VCaP (cell line): ENCODE measurements at regions not wholly inside any gene's neighbourhood (a gene's known extent, or its start where the extent isn't known, plus 50 kb on each side); places are given as distances from the start of the nearest gene placed in this dataset.
A peak's percentile ranks its signal among the peaks of the same experiment; 100 is the strongest.

Experiments
- H3K27ac ChIP-seq: fragments of 450-650 bp; 2 replicates; pipeline ENCODE4 v1.5.1; 2017
- TF ChIP-seq, protein P1 (sequence below): fragments of 450-650 bp; conservative IDR thresholded peaks from 2 replicates; pipeline ENCODE4 v1.5.1; 2017; ENCODE audit warnings: mild to moderate bottlenecking, moderate library complexity

DNA sequence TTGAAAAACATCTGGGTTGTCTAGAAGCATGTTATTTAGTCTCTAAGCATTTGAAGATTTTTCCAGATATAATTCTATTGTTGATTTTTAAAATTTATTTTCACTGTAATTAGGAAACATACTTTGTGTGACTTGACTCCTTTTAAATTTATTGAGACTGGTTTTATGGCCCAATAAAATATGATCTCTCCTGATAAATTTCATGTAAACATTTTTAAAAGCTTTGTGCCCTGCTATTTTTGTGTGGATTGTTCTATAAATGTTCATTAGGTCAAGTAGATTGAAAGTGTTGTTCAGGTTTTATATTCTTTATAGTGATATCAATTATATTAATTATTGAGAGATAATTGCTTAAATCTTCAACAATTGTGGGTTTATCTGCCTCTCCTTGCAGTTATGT lies 105.4 kb downstream of the RFX6 start:
- TF ChIP-seq, protein P1, sequence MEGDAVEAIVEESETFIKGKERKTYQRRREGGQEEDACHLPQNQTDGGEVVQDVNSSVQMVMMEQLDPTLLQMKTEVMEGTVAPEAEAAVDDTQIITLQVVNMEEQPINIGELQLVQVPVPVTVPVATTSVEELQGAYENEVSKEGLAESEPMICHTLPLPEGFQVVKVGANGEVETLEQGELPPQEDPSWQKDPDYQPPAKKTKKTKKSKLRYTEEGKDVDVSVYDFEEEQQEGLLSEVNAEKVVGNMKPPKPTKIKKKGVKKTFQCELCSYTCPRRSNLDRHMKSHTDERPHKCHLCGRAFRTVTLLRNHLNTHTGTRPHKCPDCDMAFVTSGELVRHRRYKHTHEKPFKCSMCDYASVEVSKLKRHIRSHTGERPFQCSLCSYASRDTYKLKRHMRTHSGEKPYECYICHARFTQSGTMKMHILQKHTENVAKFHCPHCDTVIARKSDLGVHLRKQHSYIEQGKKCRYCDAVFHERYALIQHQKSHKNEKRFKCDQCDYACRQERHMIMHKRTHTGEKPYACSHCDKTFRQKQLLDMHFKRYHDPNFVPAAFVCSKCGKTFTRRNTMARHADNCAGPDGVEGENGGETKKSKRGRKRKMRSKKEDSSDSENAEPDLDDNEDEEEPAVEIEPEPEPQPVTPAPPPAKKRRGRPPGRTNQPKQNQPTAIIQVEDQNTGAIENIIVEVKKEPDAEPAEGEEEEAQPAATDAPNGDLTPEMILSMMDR = no peak

DNA sequence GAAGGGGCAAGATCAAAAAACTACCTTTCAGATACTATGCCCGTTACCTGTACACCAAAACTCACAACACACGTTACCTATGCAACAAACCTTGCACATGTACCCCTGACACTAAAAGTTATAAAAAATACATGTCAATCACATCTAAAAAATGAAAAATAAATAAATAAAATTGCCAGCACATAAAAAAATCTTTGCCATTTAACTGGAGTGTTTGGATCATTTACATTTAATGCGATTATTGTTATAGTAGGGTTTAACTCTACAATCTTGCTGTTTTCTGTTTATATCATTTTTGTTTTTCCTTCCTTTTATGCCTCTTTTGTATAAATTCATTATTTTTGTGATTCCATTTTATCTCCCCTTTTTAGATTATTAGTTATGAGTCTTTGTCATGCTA lies 106.3 kb downstream of the RFX6 start:
- H3K27ac ChIP-seq = no peak overlapping the region
- TF ChIP-seq, protein P1 = no peak

More for the DNA sequence above, 105.4 kb downstream of the RFX6 start:
- no peak overlapping the region for H3K27ac ChIP-seq

DNA sequence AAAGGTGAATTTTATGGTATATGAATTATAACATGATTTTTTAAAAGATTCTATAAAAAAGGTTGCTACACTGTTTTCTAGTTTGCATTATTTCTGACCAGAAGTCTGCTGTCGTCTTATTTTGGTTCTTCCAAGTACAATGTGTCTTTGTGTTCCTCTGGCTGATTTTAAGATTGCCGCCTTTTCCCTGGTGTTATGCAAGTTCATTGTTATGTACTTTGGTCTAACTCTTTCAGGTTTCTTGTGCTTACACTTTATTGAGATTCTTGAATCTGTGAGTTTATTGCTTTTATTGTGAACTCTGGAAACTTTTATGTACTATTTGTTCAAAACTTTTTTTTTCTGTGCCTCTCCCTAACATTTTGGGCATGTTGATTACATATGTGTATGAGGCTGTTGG lies 109.8 kb downstream of the RFX6 start:
- TF ChIP-seq, protein P1 = no peak
- H3K27ac ChIP-seq = no peak overlapping the region

DNA sequence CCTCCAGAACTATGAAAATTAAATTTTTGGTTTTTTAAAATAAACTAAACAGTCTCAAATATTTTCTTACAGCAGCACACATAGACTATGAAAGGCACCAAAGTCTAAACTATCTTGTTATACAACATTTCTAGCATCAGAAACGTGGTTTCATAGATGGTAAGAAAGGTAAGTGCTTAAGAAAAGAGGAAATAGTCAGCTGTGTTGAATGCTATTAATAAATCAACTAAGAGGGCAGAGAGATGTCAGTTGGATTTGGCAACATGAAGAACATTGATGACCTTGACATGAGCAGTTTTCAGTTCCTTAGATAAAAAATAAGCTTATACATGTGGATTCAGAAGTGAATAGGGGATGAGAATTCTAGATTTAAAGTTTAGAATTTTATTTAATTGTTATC lies 113.6 kb downstream of the RFX6 start:
- no peak overlapping the region for H3K27ac ChIP-seq

DNA sequence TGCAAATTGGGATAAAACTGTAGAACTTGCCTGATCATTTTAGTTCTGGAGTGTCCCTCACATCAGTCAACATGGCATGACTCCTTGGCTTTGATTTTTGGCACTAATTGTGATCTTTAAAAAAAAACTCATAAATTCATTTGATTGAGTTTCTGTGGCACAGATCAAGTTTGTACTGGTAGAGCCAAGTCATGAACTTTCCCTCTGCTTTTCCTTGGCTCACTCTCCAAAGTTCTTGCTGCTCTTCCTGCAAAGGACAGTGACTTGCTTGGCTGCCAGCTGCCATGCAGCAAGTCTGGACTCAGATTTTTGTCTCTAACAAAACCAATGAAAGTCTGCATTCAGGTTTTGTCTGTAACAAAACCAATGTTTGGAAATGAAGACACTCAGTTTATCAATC lies 115.5 kb downstream of the RFX6 start:
- peak overlapping the region; percentile 71 for H3K27ac ChIP-seq
- TF ChIP-seq, protein P1 = no peak

More for the DNA sequence above, 113.6 kb downstream of the RFX6 start:
- TF ChIP-seq, protein P1 = no peak

DNA sequence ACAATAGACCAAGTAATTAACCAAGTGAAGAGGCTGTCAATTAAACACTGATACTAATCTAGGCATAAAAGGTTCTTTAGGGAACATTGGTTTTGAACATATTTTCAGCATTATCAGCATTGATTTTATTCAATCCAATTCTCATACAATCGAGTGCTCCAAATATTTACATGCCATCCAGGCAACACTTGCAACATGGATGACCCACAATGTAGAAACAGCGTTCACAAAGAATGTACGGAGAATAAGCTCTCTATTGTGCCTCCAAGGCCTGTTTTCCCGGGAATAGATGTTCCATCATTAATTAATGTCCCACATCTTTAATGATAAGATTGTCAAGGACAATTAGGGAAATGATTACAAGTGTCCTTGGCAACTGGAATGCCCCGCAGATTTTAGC lies 117.4 kb downstream of the RFX6 start:
- no peak overlapping the region for H3K27ac ChIP-seq
- TF ChIP-seq, protein P1 = no peak

DNA sequence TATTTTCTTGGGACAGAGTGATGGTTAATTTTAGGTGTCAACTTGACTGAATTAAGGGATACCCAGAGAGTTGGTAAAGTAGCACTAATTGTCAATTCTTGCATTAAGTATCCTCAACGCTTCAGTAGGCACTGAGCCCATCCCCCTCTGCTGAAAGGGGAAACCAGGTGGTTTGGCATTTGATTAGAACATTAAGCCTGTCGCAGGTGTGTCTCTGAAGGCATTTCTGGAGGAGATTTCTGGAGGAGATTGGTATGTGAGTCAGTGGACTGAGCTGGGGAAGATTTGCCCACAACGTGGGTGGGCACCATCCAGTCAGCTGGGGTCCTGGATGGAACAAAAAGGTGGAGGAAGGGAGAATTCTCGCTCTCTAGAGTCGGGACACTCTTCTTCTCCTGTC lies 119.8 kb downstream of the RFX6 start:
- no peak overlapping the region for H3K27ac ChIP-seq
- TF ChIP-seq, protein P1 = no peak

DNA sequence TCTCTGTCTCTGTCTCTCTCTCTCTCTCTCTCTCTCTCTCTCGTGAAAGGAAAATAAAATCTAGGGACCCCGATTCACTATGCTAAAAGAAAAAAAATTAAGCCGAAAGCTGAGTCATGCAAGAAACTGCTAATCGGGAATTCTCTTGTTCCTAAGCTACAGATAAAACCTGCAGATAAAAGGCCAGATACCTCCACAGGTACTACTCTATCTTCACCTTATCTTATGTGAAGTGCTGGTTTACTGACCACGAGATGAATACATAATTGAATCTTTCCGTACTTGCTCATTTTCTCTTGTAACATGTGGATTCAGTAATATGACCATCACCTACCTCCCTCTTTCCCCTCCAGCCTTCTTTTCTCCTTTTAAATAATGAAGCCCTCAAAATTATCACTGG lies 120.5 kb downstream of the RFX6 start:
- TF ChIP-seq, protein P1 = no peak
- H3K27ac ChIP-seq = no peak overlapping the region
